ENCODE measurements at regions not wholly inside any gene's neighbourhood (a gene's known extent, or its start where the extent isn't known, plus 50 kb on each side); places are given as distances from the start of the nearest gene placed in this dataset.

- no peak for TF ChIP-seq POLR2AphosphoS5 (IDR thresholded peaks at IDR 0.05)
- no peak for TF ChIP-seq POLR2A (IDR thresholded peaks at IDR 0.05)
- no peak for TF ChIP-seq CTCF (IDR thresholded peaks at IDR 0.05)
Measured at GRCh38 chr6:44010411-44011349, 116.6 kb downstream of the MRPL14 start.
